ENCODE measurements at regions not wholly inside any gene's neighbourhood (a gene's known extent, or its start where the extent isn't known, plus 50 kb on each side); places are given as distances from the start of the nearest gene placed in this dataset.

- TF ChIP-seq EZH2 (IDR thresholded peaks at IDR 0.05; ENCODE audit: insufficient read depth, poor library complexity, severe bottlenecking): no peak
- TF ChIP-seq EZH2phosphoT487 (IDR thresholded peaks at IDR 0.05; ENCODE audit: insufficient read depth, low read depth): no peak
Measured at GRCh38 chr2:180655393-180655792, 325.0 kb upstream of the UBE2E3 start.
